ENCODE measurements at regions not wholly inside any gene's neighbourhood (a gene's known extent, or its start where the extent isn't known, plus 50 kb on each side); places are given as distances from the start of the nearest gene placed in this dataset.

DNA sequence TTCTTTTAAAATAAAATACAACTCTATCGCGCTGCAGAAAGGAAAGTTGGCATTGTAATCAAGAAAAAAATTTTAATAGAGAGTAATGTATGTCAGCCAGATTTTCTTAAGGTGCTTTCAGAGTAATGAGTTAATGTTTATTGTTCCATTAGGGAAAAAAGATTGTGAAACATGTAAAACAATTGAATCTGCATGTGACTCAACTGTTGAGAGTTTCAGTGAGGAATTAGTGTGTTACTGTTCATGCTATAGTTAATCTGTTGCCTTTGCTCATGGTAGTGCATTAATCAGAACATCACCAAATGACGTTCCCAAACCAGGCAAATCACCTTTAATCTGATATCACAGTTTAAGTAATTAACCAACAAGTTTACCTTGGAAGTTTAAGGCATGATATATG, 600.5 kb downstream of the NR2F1-AS1 start:
- H3K27ac Mint-ChIP-seq: no peak overlapping the region
- ChIA-PET CTCF (no interaction called here), POLR2A (no interaction called here)
- DNase-seq (ENCODE audit: low spot score) (no peak), ATAC-seq (no peak)
- H3K27me3 Mint-ChIP-seq (ENCODE audit: low read depth): no peaks in the 10 kb centered on the region
- TF ChIP-seq, protein P1, sequence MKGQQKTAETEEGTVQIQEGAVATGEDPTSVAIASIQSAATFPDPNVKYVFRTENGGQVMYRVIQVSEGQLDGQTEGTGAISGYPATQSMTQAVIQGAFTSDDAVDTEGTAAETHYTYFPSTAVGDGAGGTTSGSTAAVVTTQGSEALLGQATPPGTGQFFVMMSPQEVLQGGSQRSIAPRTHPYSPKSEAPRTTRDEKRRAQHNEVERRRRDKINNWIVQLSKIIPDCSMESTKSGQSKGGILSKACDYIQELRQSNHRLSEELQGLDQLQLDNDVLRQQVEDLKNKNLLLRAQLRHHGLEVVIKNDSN (CRISPR knock-in tag; IDR thresholded peaks at IDR 0.05): no peak
- no peak for TF ChIP-seq SP1 (CRISPR knock-in tag; conservative IDR thresholded peaks at IDR 0.05)
- TF ChIP-seq ZNF671 (CRISPR knock-in tag; IDR thresholded peaks at IDR 0.05): no peak
- TF ChIP-seq ZBTB21 (CRISPR knock-in tag; IDR thresholded peaks at IDR 0.05; ENCODE audit: borderline replicate concordance): no peak
- TF ChIP-seq FOXJ3 (CRISPR knock-in tag; IDR thresholded peaks at IDR 0.05; ENCODE audit: borderline replicate concordance): no peak
- TF ChIP-seq GABPB1 (CRISPR knock-in tag; IDR thresholded peaks at IDR 0.05): no peak
- TF ChIP-seq GRHL2 (CRISPR knock-in tag; IDR thresholded peaks at IDR 0.05; ENCODE audit: insufficient replicate concordance, severe bottlenecking): no peak
- TF ChIP-seq ZNF232 (CRISPR knock-in tag; IDR thresholded peaks at IDR 0.05): no peak
- TF ChIP-seq, protein P2, sequence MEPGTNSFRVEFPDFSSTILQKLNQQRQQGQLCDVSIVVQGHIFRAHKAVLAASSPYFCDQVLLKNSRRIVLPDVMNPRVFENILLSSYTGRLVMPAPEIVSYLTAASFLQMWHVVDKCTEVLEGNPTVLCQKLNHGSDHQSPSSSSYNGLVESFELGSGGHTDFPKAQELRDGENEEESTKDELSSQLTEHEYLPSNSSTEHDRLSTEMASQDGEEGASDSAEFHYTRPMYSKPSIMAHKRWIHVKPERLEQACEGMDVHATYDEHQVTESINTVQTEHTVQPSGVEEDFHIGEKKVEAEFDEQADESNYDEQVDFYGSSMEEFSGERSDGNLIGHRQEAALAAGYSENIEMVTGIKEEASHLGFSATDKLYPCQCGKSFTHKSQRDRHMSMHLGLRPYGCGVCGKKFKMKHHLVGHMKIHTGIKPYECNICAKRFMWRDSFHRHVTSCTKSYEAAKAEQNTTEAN (CRISPR knock-in tag; IDR thresholded peaks at IDR 0.05): no peak
- TF ChIP-seq, protein P3, sequence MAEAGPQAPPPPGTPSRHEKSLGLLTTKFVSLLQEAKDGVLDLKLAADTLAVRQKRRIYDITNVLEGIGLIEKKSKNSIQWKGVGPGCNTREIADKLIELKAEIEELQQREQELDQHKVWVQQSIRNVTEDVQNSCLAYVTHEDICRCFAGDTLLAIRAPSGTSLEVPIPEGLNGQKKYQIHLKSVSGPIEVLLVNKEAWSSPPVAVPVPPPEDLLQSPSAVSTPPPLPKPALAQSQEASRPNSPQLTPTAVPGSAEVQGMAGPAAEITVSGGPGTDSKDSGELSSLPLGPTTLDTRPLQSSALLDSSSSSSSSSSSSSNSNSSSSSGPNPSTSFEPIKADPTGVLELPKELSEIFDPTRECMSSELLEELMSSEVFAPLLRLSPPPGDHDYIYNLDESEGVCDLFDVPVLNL (CRISPR knock-in tag; IDR thresholded peaks at IDR 0.05; ENCODE audit: borderline replicate concordance, low read depth): no peak
- TF ChIP-seq NFYB (CRISPR knock-in tag; conservative IDR thresholded peaks at IDR 0.05; ENCODE audit: low read depth): no peak
- TF ChIP-seq, protein P4, sequence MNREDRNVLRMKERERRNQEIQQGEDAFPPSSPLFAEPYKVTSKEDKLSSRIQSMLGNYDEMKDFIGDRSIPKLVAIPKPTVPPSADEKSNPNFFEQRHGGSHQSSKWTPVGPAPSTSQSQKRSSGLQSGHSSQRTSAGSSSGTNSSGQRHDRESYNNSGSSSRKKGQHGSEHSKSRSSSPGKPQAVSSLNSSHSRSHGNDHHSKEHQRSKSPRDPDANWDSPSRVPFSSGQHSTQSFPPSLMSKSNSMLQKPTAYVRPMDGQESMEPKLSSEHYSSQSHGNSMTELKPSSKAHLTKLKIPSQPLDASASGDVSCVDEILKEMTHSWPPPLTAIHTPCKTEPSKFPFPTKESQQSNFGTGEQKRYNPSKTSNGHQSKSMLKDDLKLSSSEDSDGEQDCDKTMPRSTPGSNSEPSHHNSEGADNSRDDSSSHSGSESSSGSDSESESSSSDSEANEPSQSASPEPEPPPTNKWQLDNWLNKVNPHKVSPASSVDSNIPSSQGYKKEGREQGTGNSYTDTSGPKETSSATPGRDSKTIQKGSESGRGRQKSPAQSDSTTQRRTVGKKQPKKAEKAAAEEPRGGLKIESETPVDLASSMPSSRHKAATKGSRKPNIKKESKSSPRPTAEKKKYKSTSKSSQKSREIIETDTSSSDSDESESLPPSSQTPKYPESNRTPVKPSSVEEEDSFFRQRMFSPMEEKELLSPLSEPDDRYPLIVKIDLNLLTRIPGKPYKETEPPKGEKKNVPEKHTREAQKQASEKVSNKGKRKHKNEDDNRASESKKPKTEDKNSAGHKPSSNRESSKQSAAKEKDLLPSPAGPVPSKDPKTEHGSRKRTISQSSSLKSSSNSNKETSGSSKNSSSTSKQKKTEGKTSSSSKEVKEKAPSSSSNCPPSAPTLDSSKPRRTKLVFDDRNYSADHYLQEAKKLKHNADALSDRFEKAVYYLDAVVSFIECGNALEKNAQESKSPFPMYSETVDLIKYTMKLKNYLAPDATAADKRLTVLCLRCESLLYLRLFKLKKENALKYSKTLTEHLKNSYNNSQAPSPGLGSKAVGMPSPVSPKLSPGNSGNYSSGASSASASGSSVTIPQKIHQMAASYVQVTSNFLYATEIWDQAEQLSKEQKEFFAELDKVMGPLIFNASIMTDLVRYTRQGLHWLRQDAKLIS (CRISPR knock-in tag; IDR thresholded peaks at IDR 0.05; ENCODE audit: borderline replicate concordance): no peak
- TF ChIP-seq, protein P5, sequence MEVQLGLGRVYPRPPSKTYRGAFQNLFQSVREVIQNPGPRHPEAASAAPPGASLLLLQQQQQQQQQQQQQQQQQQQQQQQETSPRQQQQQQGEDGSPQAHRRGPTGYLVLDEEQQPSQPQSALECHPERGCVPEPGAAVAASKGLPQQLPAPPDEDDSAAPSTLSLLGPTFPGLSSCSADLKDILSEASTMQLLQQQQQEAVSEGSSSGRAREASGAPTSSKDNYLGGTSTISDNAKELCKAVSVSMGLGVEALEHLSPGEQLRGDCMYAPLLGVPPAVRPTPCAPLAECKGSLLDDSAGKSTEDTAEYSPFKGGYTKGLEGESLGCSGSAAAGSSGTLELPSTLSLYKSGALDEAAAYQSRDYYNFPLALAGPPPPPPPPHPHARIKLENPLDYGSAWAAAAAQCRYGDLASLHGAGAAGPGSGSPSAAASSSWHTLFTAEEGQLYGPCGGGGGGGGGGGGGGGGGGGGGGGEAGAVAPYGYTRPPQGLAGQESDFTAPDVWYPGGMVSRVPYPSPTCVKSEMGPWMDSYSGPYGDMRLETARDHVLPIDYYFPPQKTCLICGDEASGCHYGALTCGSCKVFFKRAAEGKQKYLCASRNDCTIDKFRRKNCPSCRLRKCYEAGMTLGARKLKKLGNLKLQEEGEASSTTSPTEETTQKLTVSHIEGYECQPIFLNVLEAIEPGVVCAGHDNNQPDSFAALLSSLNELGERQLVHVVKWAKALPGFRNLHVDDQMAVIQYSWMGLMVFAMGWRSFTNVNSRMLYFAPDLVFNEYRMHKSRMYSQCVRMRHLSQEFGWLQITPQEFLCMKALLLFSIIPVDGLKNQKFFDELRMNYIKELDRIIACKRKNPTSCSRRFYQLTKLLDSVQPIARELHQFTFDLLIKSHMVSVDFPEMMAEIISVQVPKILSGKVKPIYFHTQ (CRISPR knock-in tag; IDR thresholded peaks at IDR 0.05): no peak
- TF ChIP-seq, protein P6, sequence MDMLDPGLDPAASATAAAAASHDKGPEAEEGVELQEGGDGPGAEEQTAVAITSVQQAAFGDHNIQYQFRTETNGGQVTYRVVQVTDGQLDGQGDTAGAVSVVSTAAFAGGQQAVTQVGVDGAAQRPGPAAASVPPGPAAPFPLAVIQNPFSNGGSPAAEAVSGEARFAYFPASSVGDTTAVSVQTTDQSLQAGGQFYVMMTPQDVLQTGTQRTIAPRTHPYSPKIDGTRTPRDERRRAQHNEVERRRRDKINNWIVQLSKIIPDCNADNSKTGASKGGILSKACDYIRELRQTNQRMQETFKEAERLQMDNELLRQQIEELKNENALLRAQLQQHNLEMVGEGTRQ (CRISPR knock-in tag; IDR thresholded peaks at IDR 0.05): no peak
- TF ChIP-seq, protein P7, sequence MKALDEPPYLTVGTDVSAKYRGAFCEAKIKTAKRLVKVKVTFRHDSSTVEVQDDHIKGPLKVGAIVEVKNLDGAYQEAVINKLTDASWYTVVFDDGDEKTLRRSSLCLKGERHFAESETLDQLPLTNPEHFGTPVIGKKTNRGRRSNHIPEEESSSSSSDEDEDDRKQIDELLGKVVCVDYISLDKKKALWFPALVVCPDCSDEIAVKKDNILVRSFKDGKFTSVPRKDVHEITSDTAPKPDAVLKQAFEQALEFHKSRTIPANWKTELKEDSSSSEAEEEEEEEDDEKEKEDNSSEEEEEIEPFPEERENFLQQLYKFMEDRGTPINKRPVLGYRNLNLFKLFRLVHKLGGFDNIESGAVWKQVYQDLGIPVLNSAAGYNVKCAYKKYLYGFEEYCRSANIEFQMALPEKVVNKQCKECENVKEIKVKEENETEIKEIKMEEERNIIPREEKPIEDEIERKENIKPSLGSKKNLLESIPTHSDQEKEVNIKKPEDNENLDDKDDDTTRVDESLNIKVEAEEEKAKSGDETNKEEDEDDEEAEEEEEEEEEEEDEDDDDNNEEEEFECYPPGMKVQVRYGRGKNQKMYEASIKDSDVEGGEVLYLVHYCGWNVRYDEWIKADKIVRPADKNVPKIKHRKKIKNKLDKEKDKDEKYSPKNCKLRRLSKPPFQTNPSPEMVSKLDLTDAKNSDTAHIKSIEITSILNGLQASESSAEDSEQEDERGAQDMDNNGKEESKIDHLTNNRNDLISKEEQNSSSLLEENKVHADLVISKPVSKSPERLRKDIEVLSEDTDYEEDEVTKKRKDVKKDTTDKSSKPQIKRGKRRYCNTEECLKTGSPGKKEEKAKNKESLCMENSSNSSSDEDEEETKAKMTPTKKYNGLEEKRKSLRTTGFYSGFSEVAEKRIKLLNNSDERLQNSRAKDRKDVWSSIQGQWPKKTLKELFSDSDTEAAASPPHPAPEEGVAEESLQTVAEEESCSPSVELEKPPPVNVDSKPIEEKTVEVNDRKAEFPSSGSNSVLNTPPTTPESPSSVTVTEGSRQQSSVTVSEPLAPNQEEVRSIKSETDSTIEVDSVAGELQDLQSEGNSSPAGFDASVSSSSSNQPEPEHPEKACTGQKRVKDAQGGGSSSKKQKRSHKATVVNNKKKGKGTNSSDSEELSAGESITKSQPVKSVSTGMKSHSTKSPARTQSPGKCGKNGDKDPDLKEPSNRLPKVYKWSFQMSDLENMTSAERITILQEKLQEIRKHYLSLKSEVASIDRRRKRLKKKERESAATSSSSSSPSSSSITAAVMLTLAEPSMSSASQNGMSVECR (CRISPR knock-in tag; IDR thresholded peaks at IDR 0.05; ENCODE audit: borderline replicate concordance): no peak
- TF ChIP-seq, protein P8, sequence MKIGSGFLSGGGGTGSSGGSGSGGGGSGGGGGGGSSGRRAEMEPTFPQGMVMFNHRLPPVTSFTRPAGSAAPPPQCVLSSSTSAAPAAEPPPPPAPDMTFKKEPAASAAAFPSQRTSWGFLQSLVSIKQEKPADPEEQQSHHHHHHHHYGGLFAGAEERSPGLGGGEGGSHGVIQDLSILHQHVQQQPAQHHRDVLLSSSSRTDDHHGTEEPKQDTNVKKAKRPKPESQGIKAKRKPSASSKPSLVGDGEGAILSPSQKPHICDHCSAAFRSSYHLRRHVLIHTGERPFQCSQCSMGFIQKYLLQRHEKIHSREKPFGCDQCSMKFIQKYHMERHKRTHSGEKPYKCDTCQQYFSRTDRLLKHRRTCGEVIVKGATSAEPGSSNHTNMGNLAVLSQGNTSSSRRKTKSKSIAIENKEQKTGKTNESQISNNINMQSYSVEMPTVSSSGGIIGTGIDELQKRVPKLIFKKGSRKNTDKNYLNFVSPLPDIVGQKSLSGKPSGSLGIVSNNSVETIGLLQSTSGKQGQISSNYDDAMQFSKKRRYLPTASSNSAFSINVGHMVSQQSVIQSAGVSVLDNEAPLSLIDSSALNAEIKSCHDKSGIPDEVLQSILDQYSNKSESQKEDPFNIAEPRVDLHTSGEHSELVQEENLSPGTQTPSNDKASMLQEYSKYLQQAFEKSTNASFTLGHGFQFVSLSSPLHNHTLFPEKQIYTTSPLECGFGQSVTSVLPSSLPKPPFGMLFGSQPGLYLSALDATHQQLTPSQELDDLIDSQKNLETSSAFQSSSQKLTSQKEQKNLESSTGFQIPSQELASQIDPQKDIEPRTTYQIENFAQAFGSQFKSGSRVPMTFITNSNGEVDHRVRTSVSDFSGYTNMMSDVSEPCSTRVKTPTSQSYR (CRISPR knock-in tag; IDR thresholded peaks at IDR 0.05): no peak
- TF ChIP-seq JAZF1 (CRISPR knock-in tag; IDR thresholded peaks at IDR 0.05): no peak
- TF ChIP-seq CREM (CRISPR knock-in tag; IDR thresholded peaks at IDR 0.05): no peak
- TF ChIP-seq ZNF317 (CRISPR knock-in tag; IDR thresholded peaks at IDR 0.05; ENCODE audit: borderline replicate concordance, low read depth): no peak
- no peak for TF ChIP-seq OVOL2 (CRISPR knock-in tag; IDR thresholded peaks at IDR 0.05; ENCODE audit: borderline replicate concordance)
- no peaks in the 10 kb centered on the region for H3K36me3 Mint-ChIP-seq
- no peaks in the 10 kb centered on the region for H3K9me3 Mint-ChIP-seq
- H3K4me3 Mint-ChIP-seq: no peak overlapping the region
- H3K4me1 Mint-ChIP-seq: no peaks in the 10 kb centered on the region
